HG02884 (cell line): ENCODE measurements at regions not wholly inside any gene's neighbourhood (a gene's known extent, or its start where the extent isn't known, plus 50 kb on each side); places are given as distances from the start of the nearest gene placed in this dataset.

ENCODE experiments used
- ATAC-seq: cut with Tn5 transposase; IDR thresholded peaks from one replicate; pipeline ENCODE4 v1.9.1; 2021; ENCODE audit warnings: mild to moderate bottlenecking, moderate library complexity; ENCODE audit not compliant: unreplicated experiment

DNA sequence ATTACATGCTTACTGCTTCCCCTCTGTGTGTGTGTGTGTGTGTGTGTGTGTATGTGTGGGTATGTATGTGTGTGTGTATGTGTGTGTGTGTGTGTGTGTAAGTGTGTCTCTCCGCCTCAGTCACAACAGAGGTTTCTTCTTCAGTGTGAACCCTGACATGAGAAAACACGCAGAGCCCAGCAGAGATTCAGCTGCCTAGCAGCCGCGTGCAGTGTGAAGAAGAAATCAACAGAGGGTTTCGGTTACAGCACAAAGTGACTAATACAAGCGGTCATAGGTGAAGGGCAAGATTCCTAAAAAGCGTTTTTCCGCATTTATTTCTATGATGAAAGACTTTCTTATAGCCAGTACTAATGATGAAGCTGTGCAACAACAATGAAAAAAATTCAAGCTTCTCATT is 55.3 kb upstream of the ZFP42 start:
- no peak for ATAC-seq

DNA sequence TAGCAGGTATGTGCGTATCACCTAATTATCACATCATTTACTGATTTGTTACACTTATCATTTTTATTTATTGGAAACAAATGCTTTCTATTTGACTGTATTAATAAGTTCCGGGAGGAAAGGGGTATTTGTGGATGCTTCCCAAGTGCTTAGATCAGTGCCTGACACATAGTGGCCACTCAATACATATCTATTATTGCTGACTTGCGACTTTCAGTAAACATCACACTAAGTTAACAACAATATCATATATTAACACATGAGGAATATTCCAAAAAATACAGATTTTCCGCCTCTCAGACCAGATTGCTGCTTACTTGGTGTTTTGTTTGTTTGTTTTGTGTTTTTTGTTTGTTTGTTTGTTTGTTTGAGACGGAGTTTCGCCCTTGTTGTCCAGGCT is 52.6 kb upstream of the ZFP42 start:
- ATAC-seq = no peak

DNA sequence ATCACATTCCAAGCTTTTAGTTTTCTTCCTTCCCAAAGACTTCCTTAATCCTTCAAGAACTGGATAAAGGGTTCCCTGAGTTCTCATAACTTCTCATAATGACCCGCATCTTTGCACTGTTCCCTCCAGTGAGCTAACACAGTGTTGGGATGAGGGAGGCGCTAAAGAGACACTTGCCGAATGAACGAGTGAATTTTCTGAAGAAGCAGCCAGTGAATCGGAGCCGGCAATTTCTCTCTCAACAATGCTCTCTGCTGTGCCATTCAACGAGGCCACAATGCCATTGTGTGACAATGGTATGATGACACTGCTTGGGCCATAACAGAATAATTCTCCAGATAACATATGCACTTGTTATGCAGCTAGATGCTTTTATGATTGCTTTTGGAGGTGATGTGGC is 51.4 kb upstream of the ZFP42 start:
- no peak for ATAC-seq
